ENCODE measurements at regions not wholly inside any gene's neighbourhood (a gene's known extent, or its start where the extent isn't known, plus 50 kb on each side); places are given as distances from the start of the nearest gene placed in this dataset.

GRCh38 chr7:118517275-118517674 lies 292.8 kb downstream of the ANKRD7 start:
- H3K4me1 Mint-ChIP-seq: no peaks in the 10 kb centered on the region
- CTCF ChIA-PET: no interaction called here
- H3K27me3 Mint-ChIP-seq: no peaks in the 10 kb centered on the region
- intact Hi-C loops (cut with micrococcal nuclease): loop anchor here (10.0 kb wide), 1 partner anchor 372 kb away; no protein-coding TSS in a partner anchor
- ATAC-seq (ENCODE audit: low read depth) (no peak), DNase-seq (no peak)
- H3K9me3 Mint-ChIP-seq: no peaks in the 10 kb centered on the region
- no peak overlapping the region for H3K27ac Mint-ChIP-seq
- H3K4me3 Mint-ChIP-seq: no peak overlapping the region
- no peak for TF ChIP-seq CTCF (IDR thresholded peaks at IDR 0.05)
- no peaks in the 10 kb centered on the region for H3K36me3 Mint-ChIP-seq (ENCODE audit: low read depth)
- POLR2A ChIA-PET: no interaction called here

- Mint-ChIP-seq H3K27me3 (no peaks in the 10 kb centered on the region), H3K4me1 (no peaks in the 10 kb centered on the region)
- TF ChIP-seq CTCF (IDR thresholded peaks at IDR 0.05): no peak
Measured at GRCh38 chr7:118525020-118525419, 300.5 kb downstream of the ANKRD7 start.

GRCh38 chr7:118531566-118531965 lies 307.1 kb downstream of the ANKRD7 start:
- CTCF ChIA-PET: no interaction called here
- ATAC-seq (ENCODE audit: low read depth) (no peak), DNase-seq (no peak)
- intact Hi-C loops (cut with micrococcal nuclease): no loop called here
- Mint-ChIP-seq H3K4me1 (no peaks in the 10 kb centered on the region), H3K27me3 (no peaks in the 10 kb centered on the region), H3K36me3 (ENCODE audit: low read depth) (no peaks in the 10 kb centered on the region), H3K27ac (no peak overlapping the region), H3K4me3 (no peak overlapping the region), H3K9me3 (no peaks in the 10 kb centered on the region)
- POLR2A ChIA-PET: no interaction called here
- TF ChIP-seq CTCF (IDR thresholded peaks at IDR 0.05): no peak

More at GRCh38 chr7:118525020-118525419, 300.5 kb downstream of the ANKRD7 start:
- H3K27ac Mint-ChIP-seq: no peak overlapping the region
- CTCF ChIA-PET: no interaction called here
- no peaks in the 10 kb centered on the region for H3K36me3 Mint-ChIP-seq (ENCODE audit: low read depth)
- intact Hi-C loops (cut with micrococcal nuclease): no loop called here
- no peak overlapping the region for H3K4me3 Mint-ChIP-seq
- POLR2A ChIA-PET: no interaction called here
- no peak for DNase-seq
- peaks cover 2% of the 10 kb centered on the region for H3K9me3 Mint-ChIP-seq
- ATAC-seq (ENCODE audit: low read depth): no peak

- no peaks in the 10 kb centered on the region for H3K4me1 Mint-ChIP-seq
- CTCF ChIA-PET: no interaction called here
- peaks cover 9% of the 10 kb centered on the region for H3K9me3 Mint-ChIP-seq
- intact Hi-C loops (cut with micrococcal nuclease): no loop called here
- no peak for ATAC-seq (ENCODE audit: low read depth)
- TF ChIP-seq CTCF (IDR thresholded peaks at IDR 0.05): no peak
- no peak overlapping the region for H3K4me3 Mint-ChIP-seq
- no peaks in the 10 kb centered on the region for H3K27me3 Mint-ChIP-seq
- H3K36me3 Mint-ChIP-seq (ENCODE audit: low read depth): no peaks in the 10 kb centered on the region
- H3K27ac Mint-ChIP-seq: no peak overlapping the region
- no peak for DNase-seq
- POLR2A ChIA-PET: no interaction called here
Measured at GRCh38 chr7:118559207-118559606, 334.7 kb downstream of the ANKRD7 start.

- no peaks in the 10 kb centered on the region for H3K27me3 Mint-ChIP-seq
- intact Hi-C loops (cut with micrococcal nuclease): no loop called here
- no peak overlapping the region for H3K27ac Mint-ChIP-seq
- no peak for DNase-seq
- POLR2A ChIA-PET: no interaction called here
- TF ChIP-seq CTCF (IDR thresholded peaks at IDR 0.05): no peak
- no peak overlapping the region for H3K4me3 Mint-ChIP-seq
- no peaks in the 10 kb centered on the region for H3K4me1 Mint-ChIP-seq
- no peak for ATAC-seq (ENCODE audit: low read depth)
- no peaks in the 10 kb centered on the region for H3K36me3 Mint-ChIP-seq (ENCODE audit: low read depth)
- peaks cover 7% of the 10 kb centered on the region for H3K9me3 Mint-ChIP-seq
- CTCF ChIA-PET: no interaction called here
Measured at GRCh38 chr7:118563311-118563710, 338.8 kb downstream of the ANKRD7 start.
